GM23338 (cell line): ENCODE measurements at regions not wholly inside any gene's neighbourhood (a gene's known extent, or its start where the extent isn't known, plus 50 kb on each side); places are given as distances from the start of the nearest gene placed in this dataset.

Experiments used
- ATAC-seq: fragments of 200-7000 bp; cut with Tn5 transposase; 3 replicates; pipeline ENCODE4 v1.9.1; 2020
- DNase-seq: peaks from one replicate; pipeline ENCODE4 v3.0.0-alpha.2; 2015; ENCODE audit warnings: low spot score
- H2AFZ ChIP-seq: fragments of 200-600 bp; sonication (generic); 2 replicates; pipeline ENCODE4 v1.8.0; 2016; ENCODE audit warnings: antibody characterized with exemption, mild to moderate bottlenecking, moderate library complexity
- H3F3A ChIP-seq: fragments of 200-600 bp; sonication (generic); replicated peaks from 2 replicates; pipeline ENCODE4 v1.8.0; 2017; ENCODE audit warnings: antibody characterized with exemption, mixed run types, low read depth
- H3K27ac ChIP-seq: fragments of 200-600 bp; sonication (generic); 2 replicates; pipeline ENCODE4 v1.6.1; 2016; ENCODE audit warnings: low read depth
- H3K27me3 ChIP-seq: fragments of 200-600 bp; sonication (generic); 2 replicates; pipeline ENCODE4 v1.8.0; 2016; ENCODE audit warnings: mild to moderate bottlenecking, mixed run types, moderate library complexity; ENCODE audit not compliant: insufficient read depth
- H3K36me3 ChIP-seq: fragments of 200-600 bp; sonication (generic); 2 replicates; pipeline ENCODE4 v1.8.0; 2016; ENCODE audit warnings: mild to moderate bottlenecking; ENCODE audit not compliant: insufficient read depth
- H3K4me1 ChIP-seq: fragments of 200-600 bp; sonication (generic); 2 replicates; pipeline ENCODE4 v1.8.0; 2016; ENCODE audit warnings: mild to moderate bottlenecking, moderate library complexity; ENCODE audit not compliant: insufficient read depth
- H3K4me2 ChIP-seq: fragments of 200-600 bp; sonication (generic); 2 replicates; pipeline ENCODE4 v1.7.1; 2017; ENCODE audit warnings: mixed run types
- H3K4me3 ChIP-seq: fragments of 200-600 bp; sonication (generic); 2 replicates; pipeline ENCODE4 v1.6.1; 2016; ENCODE audit warnings: mixed run types
- H3K79me2 ChIP-seq: fragments of 200-600 bp; sonication (generic); replicated peaks from 2 replicates; pipeline ENCODE4 v1.8.0; 2017; ENCODE audit warnings: mild to moderate bottlenecking; ENCODE audit not compliant: insufficient read depth
- H3K9me2 ChIP-seq: fragments of 200-600 bp; sonication (generic); 2 replicates; pipeline ENCODE4 v1.8.0; 2017; ENCODE audit not compliant: insufficient read depth
- H4K20me1 ChIP-seq: fragments of 200-600 bp; sonication (generic); replicated peaks from 2 replicates; pipeline ENCODE4 v1.8.0; 2017; ENCODE audit warnings: mild to moderate bottlenecking; ENCODE audit not compliant: insufficient read depth
- H3K27ac Mint-ChIP-seq: 2 replicates; pipeline ENCODE4 v1.8.0; 2020; ENCODE audit warnings: inconsistent platforms, mild to moderate bottlenecking, moderate library complexity, mixed read lengths
- H3K27me3 Mint-ChIP-seq: 3 replicates; pipeline ENCODE4 v1.8.0; 2022; ENCODE audit warnings: low read depth, mild to moderate bottlenecking, moderate library complexity, mixed read lengths, inconsistent platforms; ENCODE audit not compliant: insufficient read depth, poor library complexity
- H3K36me3 Mint-ChIP-seq: 3 replicates; pipeline ENCODE4 v1.8.0; 2021; ENCODE audit warnings: low read depth, mild to moderate bottlenecking, inconsistent platforms, moderate library complexity, mixed read lengths
- H3K4me1 Mint-ChIP-seq: 3 replicates; pipeline ENCODE4 v1.8.0; 2020; ENCODE audit warnings: mild to moderate bottlenecking, inconsistent platforms, mixed read lengths
- H3K4me3 Mint-ChIP-seq: 3 replicates; pipeline ENCODE4 v1.8.0; 2021; ENCODE audit warnings: moderate library complexity, mild to moderate bottlenecking, inconsistent platforms, mixed read lengths
- H3K9me3 Mint-ChIP-seq: 3 replicates; pipeline ENCODE4 v1.8.0; 2020; ENCODE audit warnings: moderate library complexity, mild to moderate bottlenecking, inconsistent platforms, mixed read lengths
- CREB1 ChIP-seq: fragments of 250-450 bp; sonication (Bioruptor Pico); IDR thresholded peaks from 2 replicates; pipeline ENCODE4 v1.5.0; 2020; ENCODE audit warnings: low read depth, mild to moderate bottlenecking, moderate library complexity
- CTCF ChIP-seq, 2 experiments: fragments of 200-600 bp in 1 of 2; sonication (generic) in 1 of 2; conservative IDR thresholded peaks; 2 replicates each; pipeline versions ENCODE4 v1.5.1 to v1.6.1; 2016 to 2017; ENCODE audit warnings: antibody characterized with exemption in 2 of 2, low read depth in 2 of 2, mild to moderate bottlenecking in 2 of 2, moderate library complexity in 1 of 2
- EZH2 ChIP-seq: fragments of 200-600 bp; sonication (generic); IDR thresholded peaks from one replicate; pipeline ENCODE4 v1.8.0; 2017; ENCODE audit warnings: antibody characterized with exemption, mild to moderate bottlenecking, low read depth; ENCODE audit not compliant: unreplicated experiment
- EZH2phosphoT487 ChIP-seq: fragments of 200-600 bp; sonication (generic); IDR thresholded peaks from one replicate; pipeline ENCODE4 v1.8.1; 2018; ENCODE audit warnings: antibody characterized with exemption; ENCODE audit not compliant: unreplicated experiment
- JUNB ChIP-seq: IDR thresholded peaks from one replicate; pipeline ENCODE4 v1.6.1; 2016; ENCODE audit warnings: antibody characterized with exemption; ENCODE audit not compliant: unreplicated experiment
- NANOG ChIP-seq: IDR thresholded peaks from 2 replicates; pipeline ENCODE4 v1.6.1; 2016; ENCODE audit warnings: antibody characterized with exemption, borderline replicate concordance
- POLR2AphosphoS5 ChIP-seq: IDR thresholded peaks from 2 replicates; pipeline ENCODE4 v1.6.1; 2016; ENCODE audit warnings: antibody characterized with exemption, low read depth
- STAT1 ChIP-seq: IDR thresholded peaks from one replicate; pipeline ENCODE4 v1.6.1; 2016; ENCODE audit warnings: antibody characterized with exemption; ENCODE audit not compliant: unreplicated experiment
- ZNF114 ChIP-seq: fragments of 250-450 bp; sonication (Bioruptor Pico); IDR thresholded peaks from 2 replicates; pipeline ENCODE4 v1.5.0; 2020; ENCODE audit warnings: mild to moderate bottlenecking, moderate library complexity
- ZNF331 ChIP-seq: fragments of 250-450 bp; sonication (Bioruptor Pico); IDR thresholded peaks from 2 replicates; pipeline ENCODE4 v1.5.0; 2020; ENCODE audit warnings: low read depth, mild to moderate bottlenecking, moderate library complexity
- ZNF462 ChIP-seq: fragments of 250-450 bp; sonication (Bioruptor Pico); IDR thresholded peaks from 2 replicates; pipeline ENCODE4 v1.5.0; 2020; ENCODE audit warnings: mild to moderate bottlenecking, moderate library complexity
- TF ChIP-seq, protein P1 (sequence below): IDR thresholded peaks from one replicate; pipeline ENCODE4 v1.6.1; 2018; ENCODE audit warnings: antibody characterized with exemption; ENCODE audit not compliant: unreplicated experiment
- TF ChIP-seq, protein P2 (sequence below): IDR thresholded peaks from 2 replicates; pipeline ENCODE4 v1.6.1; 2016; ENCODE audit warnings: antibody characterized with exemption

DNA sequence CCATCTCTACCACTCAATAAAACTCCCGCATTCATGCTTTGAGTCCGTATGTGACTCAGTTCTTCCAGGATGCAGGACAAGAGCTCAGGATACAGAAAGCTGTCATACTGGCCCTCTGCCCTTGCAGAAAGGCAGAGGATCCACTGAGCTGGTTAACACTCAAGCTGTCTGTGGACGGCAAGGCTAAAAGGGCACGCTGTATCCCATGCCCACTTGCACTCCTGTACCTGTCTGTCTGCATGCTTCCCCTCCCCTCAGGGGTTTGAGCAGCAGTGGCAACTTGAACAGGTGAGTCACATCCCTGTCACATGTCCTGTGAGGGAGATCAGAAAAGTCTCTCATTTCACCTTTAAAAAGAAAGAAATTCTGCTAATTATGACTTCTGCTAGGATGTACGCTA, 293.8 kb downstream of the HS3ST3B1 start:
- H3K9me2 ChIP-seq = no peaks in the 10 kb centered on the region
- H3K27me3 ChIP-seq = no peaks in the 10 kb centered on the region
- H3K27me3 Mint-ChIP-seq = no peaks in the 10 kb centered on the region
- H3K9me3 Mint-ChIP-seq = no peaks in the 10 kb centered on the region
- no peak overlapping the region for H3K4me3 Mint-ChIP-seq
- ATAC-seq = no peak
- H3K36me3 Mint-ChIP-seq = no peaks in the 10 kb centered on the region
- H3K27ac ChIP-seq = no peak overlapping the region
- no peaks in the 10 kb centered on the region for H3F3A ChIP-seq
- H3K4me3 ChIP-seq = no peak overlapping the region
- H3K4me2 ChIP-seq = no peak overlapping the region
- H3K27ac Mint-ChIP-seq = no peak overlapping the region
- no peaks in the 10 kb centered on the region for H3K4me1 ChIP-seq
- no peaks in the 10 kb centered on the region for H4K20me1 ChIP-seq
- TF ChIP-seq STAT1 (no peak), JUNB (no peak), EZH2phosphoT487 (no peak), ZNF462 (no peak), CREB1 (CRISPR knock-in tag) (no peak), EZH2 (no peak), ZNF114 (CRISPR knock-in tag) (no peak), ZNF331 (CRISPR knock-in tag) (no peak), NANOG (no peak), CTCF (conservative IDR thresholded peaks at IDR 0.05; ENCODE audit: low read depth in 2 of 2) (no peak), POLR2AphosphoS5 (no peak)
- TF ChIP-seq, protein P1, sequence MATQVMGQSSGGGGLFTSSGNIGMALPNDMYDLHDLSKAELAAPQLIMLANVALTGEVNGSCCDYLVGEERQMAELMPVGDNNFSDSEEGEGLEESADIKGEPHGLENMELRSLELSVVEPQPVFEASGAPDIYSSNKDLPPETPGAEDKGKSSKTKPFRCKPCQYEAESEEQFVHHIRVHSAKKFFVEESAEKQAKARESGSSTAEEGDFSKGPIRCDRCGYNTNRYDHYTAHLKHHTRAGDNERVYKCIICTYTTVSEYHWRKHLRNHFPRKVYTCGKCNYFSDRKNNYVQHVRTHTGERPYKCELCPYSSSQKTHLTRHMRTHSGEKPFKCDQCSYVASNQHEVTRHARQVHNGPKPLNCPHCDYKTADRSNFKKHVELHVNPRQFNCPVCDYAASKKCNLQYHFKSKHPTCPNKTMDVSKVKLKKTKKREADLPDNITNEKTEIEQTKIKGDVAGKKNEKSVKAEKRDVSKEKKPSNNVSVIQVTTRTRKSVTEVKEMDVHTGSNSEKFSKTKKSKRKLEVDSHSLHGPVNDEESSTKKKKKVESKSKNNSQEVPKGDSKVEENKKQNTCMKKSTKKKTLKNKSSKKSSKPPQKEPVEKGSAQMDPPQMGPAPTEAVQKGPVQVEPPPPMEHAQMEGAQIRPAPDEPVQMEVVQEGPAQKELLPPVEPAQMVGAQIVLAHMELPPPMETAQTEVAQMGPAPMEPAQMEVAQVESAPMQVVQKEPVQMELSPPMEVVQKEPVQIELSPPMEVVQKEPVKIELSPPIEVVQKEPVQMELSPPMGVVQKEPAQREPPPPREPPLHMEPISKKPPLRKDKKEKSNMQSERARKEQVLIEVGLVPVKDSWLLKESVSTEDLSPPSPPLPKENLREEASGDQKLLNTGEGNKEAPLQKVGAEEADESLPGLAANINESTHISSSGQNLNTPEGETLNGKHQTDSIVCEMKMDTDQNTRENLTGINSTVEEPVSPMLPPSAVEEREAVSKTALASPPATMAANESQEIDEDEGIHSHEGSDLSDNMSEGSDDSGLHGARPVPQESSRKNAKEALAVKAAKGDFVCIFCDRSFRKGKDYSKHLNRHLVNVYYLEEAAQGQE = no peak
- TF ChIP-seq, protein P2, sequence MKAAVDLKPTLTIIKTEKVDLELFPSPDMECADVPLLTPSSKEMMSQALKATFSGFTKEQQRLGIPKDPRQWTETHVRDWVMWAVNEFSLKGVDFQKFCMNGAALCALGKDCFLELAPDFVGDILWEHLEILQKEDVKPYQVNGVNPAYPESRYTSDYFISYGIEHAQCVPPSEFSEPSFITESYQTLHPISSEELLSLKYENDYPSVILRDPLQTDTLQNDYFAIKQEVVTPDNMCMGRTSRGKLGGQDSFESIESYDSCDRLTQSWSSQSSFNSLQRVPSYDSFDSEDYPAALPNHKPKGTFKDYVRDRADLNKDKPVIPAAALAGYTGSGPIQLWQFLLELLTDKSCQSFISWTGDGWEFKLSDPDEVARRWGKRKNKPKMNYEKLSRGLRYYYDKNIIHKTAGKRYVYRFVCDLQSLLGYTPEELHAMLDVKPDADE = no peak
- no peak for DNase-seq
- H3K36me3 ChIP-seq = no peaks in the 10 kb centered on the region
- H3K4me1 Mint-ChIP-seq = no peaks in the 10 kb centered on the region; the same call in 2 of the 3 replicates
- H2AFZ ChIP-seq = no peak overlapping the region
- H3K79me2 ChIP-seq = no peaks in the 10 kb centered on the region
